RKO (cell line): ENCODE measurements at regions not wholly inside any gene's neighbourhood (a gene's known extent, or its start where the extent isn't known, plus 50 kb on each side); places are given as distances from the start of the nearest gene placed in this dataset.

Source experiments
- DNase-seq: peaks from one replicate; pipeline ENCODE4 v3.0.0-alpha.2; 2016; ENCODE audit warnings: low spot score

DNA sequence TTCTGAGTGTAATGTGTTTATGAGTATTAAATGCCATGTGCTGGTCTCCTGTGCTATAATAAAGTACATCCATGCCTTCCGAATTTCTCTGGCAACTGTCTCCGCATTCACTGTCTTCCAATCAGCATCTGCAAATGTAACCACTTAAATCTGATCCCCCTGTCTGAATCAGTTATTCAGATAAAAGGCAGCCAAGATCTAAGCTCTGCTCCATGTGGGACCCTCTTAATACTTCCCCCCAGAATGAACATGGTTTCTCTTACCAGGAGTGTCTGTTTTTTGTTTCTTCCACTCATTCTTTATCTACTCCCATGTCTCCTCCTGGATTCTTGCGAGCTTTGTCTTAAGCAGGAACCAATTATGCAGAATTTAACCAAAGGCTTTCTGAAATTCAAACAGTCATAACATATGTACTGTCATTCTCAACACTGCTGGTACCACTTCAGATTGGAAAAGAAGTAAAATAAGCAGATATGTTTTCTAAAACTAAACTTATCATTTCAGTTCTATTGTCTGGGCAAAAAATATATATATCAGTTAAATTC, 996.7 kb upstream of the FLRT2 start:
- no peak for DNase-seq

DNA sequence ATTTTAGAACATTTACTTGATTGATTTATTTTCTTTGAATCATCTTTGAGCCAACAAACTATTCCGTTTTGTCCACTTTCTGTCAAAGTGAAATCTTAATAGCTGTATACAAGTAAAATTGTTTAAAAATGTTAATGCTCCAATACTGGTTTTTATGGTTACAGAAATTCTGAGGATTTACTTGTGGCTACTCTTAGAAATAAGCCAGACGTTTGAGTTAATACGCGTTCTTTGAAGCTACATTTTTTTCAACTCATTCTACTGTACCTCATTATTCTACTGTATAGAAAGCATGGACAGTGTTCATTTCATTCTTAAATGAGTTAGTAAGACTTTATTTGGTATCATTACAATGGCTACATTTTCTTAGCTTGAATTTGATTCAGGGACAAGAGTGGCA, 996.2 kb upstream of the FLRT2 start:
- DNase-seq = no peak

DNA sequence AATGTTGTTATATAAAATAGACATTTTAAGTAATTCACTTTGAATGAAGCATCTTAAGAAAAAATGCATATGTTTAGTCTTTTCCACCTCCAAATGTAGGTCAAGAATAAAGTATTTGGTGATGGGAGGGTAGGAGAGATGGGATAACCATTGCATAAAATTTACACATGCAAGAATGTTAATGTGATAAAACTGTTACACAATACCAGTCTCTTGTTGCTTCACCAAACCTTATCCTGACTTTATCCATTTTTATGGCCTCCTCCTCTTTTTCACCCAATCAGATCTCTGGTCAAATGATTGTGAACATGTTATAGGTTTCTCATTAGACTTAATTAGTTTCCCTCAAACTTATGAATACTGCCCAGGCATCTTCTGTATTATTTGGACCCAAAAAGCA, 994.5 kb upstream of the FLRT2 start:
- DNase-seq = no peak

DNA sequence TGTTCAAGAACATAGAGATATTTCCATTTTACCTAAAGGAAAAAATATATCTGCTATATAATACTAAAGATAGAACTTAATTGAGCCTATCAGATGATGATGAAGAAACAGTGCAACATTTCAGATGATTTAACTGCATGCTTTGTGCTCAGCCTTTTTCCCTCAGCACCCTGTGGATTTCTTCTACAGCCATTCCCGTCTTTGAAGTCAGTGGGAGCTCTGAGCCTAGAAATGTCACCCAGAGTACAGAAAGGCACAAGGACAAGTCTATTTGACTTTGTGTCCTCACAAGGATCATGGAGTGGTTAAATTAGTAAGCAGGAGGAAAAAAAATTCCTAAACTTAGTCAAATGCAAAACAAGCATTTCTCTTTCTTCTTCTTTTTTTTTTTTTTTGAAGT, 994.0 kb upstream of the FLRT2 start:
- DNase-seq = no peak

DNA sequence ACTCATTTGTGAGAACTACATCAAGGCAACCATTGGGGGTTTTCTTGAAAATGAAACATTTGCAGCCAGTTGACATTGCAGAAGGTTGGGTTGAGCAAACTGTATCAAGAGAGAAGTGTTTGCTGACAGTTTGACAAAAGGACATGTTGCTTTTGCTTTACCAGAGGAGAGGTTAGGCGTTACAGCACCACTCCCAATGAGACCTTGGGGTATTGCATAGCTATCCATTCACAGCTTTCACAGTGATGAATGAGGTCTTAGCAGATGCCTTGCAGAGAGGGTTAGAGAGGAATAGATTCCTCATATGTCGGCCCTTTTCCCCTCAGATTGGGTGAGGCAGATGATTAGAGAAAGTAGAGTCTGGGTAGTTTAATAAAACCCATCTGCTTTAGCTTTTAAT, 988.9 kb upstream of the FLRT2 start:
- no peak for DNase-seq

DNA sequence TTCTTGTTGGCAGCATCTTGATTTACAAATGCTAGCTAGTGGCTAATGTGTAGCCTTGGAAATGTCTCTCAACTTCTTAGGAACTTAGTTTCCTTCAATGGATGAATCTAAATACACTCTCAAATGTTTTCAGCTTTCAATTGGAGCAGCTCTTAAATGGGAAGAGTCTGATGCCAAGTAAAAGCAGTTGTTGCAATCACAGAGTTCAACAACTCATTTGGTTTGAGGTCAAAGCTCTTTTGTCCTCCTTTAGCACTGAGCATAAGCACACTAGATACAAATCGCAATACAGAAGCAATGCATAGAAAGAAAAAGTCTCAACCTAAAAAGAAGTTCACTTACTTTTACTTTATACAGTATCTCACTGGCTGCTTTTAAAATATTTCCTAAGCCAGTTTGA, 986.1 kb upstream of the FLRT2 start:
- no peak for DNase-seq

DNA sequence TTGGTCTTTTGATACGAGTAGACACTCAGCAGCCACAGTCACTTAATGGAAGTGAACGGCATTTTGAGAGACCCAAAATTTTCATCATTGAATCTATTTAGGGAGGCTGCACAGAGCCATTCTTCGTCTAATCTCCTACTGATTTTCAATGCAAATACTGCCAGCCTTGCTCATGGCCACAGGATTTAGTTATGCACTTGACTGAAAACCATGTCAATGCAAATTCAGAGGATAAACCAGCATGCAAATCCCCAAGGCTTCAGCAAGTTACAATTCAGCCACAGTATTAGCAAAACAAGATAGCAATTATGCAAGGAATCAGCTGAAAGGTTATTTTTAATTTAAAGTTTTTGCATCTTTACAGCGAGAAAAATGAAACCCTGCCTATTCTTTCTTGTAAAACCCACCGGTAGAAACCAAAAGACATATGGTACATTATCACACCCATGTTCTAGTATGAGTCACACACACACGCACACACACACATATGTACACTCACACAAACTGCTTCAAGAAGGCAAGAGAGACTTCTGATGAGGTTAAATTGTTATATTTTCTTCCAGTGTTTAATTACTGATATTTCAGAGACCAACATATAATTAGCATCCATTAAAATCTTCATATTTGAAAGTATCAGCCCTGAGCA, 985.3 kb upstream of the FLRT2 start:
- DNase-seq = no peak

DNA sequence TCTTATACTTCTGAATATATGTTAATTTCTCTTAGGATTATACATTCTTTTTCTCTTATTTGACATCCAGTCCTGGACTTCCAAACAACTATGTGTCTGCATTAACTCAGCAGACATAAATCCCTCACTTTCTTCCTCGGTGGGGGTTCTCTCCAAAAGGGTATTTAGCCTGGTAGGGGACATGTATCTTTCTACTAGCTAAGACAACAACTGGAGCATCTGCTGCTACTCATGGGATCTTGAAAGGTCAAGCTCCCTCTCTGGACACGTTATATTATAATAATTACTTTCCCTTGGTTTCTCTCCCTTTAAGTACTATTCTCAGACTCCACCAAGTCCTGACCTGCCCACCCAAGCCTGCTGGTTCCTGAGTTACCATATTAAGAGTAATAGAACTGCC, 983.7 kb upstream of the FLRT2 start:
- no peak for DNase-seq

DNA sequence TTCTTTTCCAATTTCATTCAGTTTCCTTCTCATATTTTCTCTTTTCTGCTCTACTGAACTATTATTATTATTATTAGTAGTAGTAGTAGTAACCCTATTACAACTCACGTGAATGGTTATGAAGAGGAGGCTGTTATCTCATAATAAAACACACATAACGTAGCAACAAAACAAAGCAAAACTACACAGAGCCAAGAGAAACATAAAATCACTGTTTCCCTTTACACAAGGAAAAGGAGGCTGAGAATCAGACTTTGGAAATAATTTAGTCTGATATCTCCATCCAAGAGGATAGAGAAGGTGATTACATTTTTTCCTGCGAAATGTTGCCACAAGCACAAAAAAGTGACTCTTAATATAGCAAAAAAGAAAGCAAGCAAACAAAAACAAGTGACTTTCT, 975.8 kb upstream of the FLRT2 start:
- DNase-seq = no peak

DNA sequence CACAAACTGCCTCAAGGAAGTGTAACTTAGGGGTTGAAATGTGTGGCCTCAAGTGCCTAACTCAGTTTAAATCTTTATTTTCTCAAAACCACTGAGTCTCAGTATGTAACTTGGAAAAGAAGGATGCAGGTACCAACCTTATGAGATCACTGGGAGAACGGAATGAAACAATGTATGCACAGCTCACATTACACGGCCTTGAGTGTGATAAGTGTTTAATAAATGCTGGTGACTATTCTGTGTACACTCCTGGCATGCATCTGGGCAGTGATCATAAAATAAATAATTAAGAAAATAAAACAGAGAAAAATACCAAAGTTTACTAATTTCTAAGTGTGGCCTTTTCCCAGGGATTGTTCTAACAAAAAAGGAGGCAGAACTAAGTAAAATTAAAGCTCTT, 974.5 kb upstream of the FLRT2 start:
- no peak for DNase-seq

DNA sequence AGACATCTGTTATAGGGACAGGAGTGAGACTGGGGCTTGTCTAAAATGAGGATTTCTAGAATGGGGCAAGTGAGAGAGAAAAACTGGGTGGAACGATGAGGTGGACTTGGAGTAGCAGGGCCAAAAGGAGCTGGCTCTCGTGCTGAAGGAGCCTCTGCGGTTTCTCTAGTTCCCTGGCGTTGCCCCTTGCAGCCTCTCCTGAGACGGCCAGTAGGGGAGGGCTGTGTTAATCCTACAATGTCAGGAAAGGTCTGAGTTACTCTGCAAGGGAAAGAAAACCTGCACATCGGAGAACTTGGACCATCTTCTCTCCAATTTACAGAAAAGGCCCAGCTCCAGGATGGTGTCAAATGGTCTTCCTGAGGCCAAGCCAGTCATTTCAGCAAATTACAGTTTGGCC, 963.8 kb upstream of the FLRT2 start:
- DNase-seq = no peak

DNA sequence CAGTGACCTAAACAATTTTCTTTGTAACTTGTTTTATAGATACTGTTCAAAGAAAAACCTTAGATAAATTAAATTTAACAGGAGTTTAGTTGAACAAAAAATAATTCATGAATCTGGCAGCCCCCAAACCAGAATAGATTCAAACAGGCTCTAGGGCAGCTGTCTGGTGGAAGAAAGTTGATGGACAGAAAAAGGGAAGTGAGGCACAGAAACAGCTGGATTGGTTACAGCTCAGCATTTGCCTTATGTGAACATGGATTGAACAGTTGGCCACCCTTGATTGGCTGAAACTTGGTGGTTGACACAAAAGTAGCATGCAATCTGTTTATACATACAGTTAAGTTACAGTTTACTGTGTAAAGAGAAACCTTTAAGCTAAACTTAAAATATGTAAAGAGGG, 954.3 kb upstream of the FLRT2 start:
- no peak for DNase-seq

DNA sequence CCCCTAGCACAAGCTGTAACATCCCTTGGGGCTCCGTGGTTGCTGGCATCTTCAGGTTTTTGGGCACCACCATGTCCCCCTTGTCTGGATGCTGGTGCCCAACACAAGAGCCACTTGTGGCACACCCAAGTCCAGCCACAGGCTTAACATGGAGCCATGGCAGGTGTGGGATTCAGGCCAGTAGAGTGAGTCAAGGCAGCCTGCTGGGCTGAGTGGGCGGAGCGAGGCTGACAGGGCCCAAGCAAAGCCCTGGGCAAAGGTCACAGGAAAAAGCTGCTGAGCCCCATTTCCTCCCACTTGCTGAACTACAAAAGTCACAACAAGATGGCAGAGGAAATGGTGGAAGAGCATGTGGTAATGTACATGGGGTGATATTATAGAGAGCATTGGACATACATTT, 950.7 kb upstream of the FLRT2 start:
- peak; percentile 0 for DNase-seq

DNA sequence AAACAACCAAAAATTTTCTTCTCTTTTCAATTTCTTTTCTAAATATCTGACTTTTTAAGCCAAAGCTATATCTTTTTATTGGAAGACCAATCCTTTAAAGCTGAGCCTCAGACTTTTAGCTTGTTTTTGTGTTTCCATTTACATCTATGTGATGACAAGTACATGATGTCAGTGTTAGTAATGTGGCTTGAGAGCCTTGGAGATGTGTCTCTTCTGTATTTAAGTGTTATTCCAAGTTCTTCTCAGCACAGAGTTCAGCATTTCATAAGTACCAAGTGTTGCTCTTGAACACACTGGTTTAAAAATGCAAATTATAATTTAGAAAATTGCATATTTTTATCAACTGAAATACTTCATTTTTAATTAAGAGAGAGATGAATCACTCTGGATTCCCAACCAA, 948.9 kb upstream of the FLRT2 start:
- DNase-seq = no peak

DNA sequence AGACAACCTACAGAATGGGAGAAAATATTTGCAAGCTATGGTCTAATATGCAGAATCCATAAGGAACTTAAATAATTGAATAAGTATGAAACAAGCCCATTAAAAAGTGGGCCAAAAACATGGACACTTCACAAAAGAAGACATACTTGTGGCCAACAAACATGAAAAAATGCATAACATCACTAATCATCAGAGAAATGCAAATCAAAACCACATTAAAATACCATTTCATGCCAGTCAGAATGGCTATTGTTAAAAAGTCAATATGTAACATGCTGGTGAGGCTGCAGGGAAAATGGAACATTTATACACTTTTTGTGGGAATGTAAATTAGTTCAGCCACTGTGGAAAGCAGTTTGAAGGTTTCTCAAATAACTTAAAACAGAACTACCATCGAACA, 945.4 kb upstream of the FLRT2 start:
- no peak for DNase-seq

DNA sequence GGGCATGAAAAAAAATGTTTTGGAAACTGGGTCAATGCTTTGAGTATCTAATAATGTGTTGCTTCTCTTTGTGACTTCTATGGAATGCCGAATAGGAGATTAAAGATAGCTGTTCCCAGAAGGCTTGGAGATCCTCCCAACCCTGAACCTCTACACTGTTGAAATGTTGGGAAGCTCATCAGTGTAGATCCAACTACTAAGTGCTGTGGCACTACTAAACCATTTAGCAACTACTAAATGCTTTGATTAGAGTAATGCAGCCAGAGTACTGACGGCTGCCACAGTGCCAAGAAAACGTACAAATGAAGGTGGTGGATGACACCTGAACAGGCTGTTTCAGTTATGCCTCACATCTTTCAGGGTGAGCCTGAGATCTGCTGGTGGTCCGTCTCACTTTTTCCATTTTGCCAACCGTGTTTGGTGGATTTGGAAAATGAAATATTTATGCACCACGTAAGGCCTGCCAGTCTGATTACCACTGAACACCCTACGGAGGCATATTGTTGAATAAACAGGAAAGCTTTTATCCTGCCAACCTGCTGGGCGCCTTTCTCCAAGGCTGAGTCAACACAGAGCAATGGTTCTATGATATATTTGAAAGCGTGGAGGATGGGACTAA, 938.0 kb upstream of the FLRT2 start:
- DNase-seq = no peak

DNA sequence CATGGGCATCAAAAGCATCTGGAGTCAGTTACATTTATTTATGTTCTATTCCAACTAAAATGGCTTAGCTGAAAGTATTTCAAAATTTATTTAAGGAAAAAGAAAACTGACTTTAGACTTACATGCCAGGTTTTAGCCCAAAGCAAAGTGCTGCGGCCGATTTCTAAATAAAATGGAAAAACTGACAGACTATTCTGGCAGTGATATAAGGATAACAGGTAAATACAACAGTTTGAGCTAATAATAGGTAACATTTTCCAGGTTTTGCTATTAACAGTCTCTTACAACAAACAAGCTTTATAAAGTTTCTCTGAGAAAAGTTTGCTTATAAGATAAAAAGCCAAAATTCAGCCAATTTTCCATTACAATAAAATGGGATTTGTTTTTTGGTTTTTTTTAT, 937.2 kb upstream of the FLRT2 start:
- no peak for DNase-seq

DNA sequence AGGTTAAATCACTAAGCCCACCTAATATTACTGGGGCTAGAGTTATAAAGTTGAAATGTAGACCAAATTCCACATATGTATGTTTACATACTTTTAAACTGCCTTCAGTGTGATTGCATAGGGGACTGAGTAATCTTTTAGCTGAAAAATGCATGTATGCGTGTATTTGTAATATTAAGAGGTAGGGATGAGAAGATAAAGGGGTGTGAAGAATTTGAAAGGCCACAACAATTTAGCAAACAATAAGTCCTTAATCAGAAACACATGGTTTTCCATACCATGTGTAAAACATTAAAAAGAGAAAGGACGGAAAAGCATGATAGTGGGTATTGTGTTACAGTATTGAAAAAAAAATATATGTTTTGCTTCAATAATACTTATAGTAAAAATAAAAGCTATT, 919.9 kb upstream of the FLRT2 start:
- no peak for DNase-seq

DNA sequence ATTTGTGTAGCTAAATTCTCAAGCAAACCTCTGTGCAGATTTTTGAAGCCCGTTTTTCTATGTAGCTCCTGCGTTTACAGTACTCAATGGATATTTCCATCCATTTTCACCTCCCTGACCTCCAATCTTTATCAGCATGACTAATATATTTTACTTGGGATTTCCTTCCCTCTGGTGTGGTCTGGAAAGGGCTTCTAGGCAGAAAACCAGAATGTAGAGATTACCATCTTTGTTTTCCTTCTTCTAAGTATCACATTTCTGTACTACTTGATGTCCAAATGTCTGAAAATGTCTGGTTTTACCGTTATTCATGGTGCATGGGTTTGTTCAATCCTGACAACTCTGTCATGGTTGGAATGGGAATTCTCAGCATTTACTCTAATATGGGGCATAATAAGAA, 907.6 kb upstream of the FLRT2 start:
- no peak for DNase-seq

DNA sequence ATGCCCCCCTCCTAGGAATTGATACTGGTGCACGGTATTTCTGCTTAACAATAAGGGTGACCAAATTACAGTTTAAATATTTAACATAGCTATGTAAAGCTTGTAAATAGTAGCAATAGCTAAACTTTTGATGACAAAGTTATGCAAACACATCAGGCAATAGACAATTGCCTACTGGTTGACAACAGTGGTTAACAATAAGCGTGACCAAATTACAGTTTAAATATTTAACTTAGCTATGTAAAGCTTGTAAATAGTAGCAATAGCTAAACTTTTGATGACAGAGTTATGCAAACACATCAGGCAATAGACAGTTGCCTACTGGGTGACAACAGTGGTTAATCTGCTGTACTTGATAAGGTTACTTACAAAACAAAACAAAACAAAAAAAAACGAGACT, 886.5 kb upstream of the FLRT2 start:
- no peak for DNase-seq

DNA sequence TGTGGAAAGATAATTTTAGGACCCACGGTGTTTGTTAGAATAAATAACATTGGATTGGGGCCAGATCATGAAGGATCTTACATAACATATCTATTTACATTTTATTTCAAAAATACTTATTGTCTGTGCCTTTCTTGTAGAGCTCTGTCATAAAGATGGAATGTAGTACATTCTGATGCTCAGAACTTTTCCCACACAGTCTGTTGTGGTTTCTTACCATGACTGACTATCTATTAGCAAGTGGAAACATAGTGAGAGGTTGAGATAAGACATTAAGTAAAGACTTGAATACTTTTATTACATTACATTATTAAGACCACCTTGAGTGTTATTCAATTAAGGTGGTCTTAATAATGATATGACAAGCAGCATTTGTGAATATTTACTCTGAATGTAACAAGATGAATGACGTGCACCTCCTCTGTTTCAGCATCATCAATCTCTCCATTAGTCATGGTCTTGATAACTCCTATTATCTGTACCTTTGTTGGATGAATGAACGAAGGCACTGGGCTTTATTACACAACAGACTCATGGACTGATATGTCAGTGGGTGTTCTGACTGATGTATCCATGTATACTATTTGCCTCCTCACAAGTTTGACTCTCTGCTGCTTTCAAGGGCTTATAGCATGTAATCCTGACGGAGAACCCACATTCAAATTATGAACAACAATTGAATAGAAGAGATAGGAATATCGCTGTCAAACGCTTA, 883.0 kb upstream of the FLRT2 start:
- no peak for DNase-seq

DNA sequence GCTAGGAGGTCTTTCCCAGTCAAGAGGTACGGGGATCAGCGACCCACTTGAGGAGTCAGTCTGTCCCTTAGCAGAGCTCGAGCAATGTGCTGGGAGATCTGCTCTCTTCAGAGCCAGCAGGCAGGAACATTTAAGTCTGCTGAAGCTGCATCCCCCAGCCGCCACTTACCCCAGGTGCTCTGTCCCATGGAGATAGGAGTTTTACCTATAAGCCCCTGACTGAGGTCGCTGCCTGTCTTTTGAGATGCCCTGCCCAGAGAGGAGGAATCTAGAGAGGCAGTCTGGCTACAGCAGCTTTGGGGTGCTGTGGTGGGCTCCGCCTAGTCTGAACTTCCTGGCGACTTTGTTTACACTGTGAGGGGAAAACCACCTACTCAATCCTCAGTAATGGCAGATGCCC, 874.9 kb upstream of the FLRT2 start:
- no peak for DNase-seq

DNA sequence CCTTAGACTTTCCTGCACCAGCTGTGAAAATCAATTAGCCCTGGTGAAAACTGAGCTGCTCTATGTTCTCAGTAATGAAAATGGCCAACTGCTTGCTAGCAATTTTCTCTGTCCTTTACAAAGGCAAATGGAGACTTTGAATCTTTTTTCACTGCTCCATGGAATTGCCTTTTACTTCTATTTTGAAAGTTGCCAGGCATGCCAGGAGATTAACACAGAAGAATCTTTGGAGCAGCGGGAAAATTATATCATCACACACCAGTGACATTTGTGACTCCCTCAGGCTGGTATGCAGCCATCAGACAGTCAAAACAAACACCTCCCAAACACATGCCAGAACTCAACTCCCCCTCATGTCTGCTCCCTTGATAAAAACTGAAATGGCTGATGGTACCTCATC, 872.0 kb upstream of the FLRT2 start:
- DNase-seq = no peak

DNA sequence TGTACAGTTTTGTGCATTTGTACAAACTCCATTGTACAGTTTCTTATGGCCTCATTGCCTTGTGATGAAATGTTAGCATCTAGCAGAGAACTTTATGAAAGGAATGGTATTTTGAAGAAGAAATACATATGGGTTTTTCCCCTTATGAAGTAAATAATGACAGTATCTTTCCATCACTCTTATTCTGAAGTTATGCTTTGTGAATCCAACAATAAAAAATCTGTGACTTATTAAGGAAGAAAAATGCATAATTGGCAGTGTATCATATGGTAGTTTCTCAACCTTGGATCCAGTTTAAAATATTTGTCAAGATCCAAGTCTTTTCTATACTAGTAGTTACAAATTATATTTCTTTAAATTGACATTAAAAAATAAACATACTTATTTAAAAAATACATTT, 859.1 kb upstream of the FLRT2 start:
- DNase-seq = no peak
